Omental fat pad (tissue), 3 donors: ENCODE measurements at regions not wholly inside any gene's neighbourhood (a gene's known extent, or its start where the extent isn't known, plus 50 kb on each side); places are given as distances from the start of the nearest gene placed in this dataset.

Source experiments
- ATAC-seq: fragments of 150-250 bp; one replicate; pipeline ENCODE4 v1.9.1; 2016; ENCODE audit warnings: mild to moderate bottlenecking, moderate library complexity; ENCODE audit not compliant: low FRiP score
- DNase-seq: peaks from one replicate; pipeline ENCODE4 v3.0.0-alpha.2; 2019; ENCODE audit warnings: low spot score
- TF ChIP-seq, protein P1 (sequence below), 3 donors: fragments of 450-650 bp; IDR thresholded peaks; one replicate each; pipeline ENCODE4 v1.5.1; 2016 to 2017; ENCODE audit warnings: antibody characterized with exemption in 3 of 3, mild to moderate bottlenecking in 3 of 3, moderate library complexity in 2 of 3

- no peak for ATAC-seq
- no peak for DNase-seq
- TF ChIP-seq, protein P1, sequence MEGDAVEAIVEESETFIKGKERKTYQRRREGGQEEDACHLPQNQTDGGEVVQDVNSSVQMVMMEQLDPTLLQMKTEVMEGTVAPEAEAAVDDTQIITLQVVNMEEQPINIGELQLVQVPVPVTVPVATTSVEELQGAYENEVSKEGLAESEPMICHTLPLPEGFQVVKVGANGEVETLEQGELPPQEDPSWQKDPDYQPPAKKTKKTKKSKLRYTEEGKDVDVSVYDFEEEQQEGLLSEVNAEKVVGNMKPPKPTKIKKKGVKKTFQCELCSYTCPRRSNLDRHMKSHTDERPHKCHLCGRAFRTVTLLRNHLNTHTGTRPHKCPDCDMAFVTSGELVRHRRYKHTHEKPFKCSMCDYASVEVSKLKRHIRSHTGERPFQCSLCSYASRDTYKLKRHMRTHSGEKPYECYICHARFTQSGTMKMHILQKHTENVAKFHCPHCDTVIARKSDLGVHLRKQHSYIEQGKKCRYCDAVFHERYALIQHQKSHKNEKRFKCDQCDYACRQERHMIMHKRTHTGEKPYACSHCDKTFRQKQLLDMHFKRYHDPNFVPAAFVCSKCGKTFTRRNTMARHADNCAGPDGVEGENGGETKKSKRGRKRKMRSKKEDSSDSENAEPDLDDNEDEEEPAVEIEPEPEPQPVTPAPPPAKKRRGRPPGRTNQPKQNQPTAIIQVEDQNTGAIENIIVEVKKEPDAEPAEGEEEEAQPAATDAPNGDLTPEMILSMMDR (IDR thresholded peaks at IDR 0.05), result no peak
Observed at GRCh38 chr4:62243895-62244294, 1043.8 kb downstream of the ADGRL3 start.

DNA sequence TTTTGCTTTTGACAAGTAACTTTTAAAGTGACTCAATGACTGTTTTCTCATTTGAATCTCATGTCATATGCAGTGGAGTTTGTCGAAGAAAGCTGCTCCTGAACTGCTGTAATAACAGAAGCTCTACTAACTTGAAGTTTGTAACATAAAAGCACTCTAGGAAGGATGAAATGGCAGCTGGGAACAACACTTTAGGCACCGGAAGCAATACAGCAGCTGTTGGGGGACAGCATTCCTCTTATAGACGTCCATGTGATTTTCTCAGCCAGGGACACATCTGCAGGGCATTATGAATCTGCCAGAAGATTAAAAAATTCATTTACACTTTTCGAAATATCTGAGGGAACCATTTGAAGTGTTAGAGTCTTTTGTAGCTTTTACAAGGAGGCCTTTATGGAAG lies 1035.8 kb downstream of the ADGRL3 start:
- no peak for DNase-seq
- TF ChIP-seq, protein P1 (IDR thresholded peaks at IDR 0.05), result no peak
- ATAC-seq, result no peak

GRCh38 chr4:62232814-62233213 lies 1032.7 kb downstream of the ADGRL3 start:
- ATAC-seq, result no peak
- DNase-seq, result no peak
- TF ChIP-seq, protein P1 (IDR thresholded peaks at IDR 0.05), result no peak

DNA sequence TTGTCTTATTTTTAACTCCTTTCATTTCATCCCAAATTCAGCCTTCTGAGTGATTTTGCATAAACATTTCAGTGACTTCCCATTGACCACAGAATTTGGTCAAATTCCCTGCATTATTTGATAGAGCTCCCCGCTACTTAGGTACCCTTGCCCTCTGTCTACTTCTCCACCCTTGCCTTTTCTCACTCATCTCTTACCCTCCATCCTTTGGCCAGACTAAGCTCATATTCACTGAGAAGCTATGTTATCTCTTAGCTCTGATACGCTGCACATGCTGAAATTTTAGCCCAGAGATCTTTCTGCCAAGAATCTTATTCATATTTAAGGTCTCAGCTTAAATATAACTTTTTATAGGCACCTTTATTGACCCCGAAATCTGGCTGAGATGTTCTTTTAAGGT lies 1031.9 kb downstream of the ADGRL3 start:
- TF ChIP-seq, protein P1 (IDR thresholded peaks at IDR 0.05), result no peak
- ATAC-seq, result no peak
- no peak for DNase-seq

GRCh38 chr4:62226082-62226481 lies 1026.0 kb downstream of the ADGRL3 start:
- TF ChIP-seq, protein P1 (IDR thresholded peaks at IDR 0.05), result no peak
- DNase-seq (no peak), ATAC-seq (no peak)

GRCh38 chr4:62222121-62222520 lies 1022.0 kb downstream of the ADGRL3 start:
- TF ChIP-seq, protein P1 (IDR thresholded peaks at IDR 0.05), result no peak
- DNase-seq, result no peak
- ATAC-seq, result no peak

- TF ChIP-seq, protein P1 (IDR thresholded peaks at IDR 0.05), result no peak
- DNase-seq (no peak), ATAC-seq (no peak)
Observed at GRCh38 chr4:62210486-62210885, 1010.4 kb downstream of the ADGRL3 start.
